SK-N-SH (cell line): ENCODE measurements at regions not wholly inside any gene's neighbourhood (a gene's known extent, or its start where the extent isn't known, plus 50 kb on each side); places are given as distances from the start of the nearest gene placed in this dataset.

Experiments used
- CTCF ChIA-PET: fragments of 300-600, 350-600 bp; formaldehyde crosslinking; extraction: SDS; loops from one replicate; lab custom pipeline; 2021; lab: Yijun Ruan, JAX
- POLR2A ChIA-PET: fragments of 350-600 bp; sonication (Branson Sonifier 250); formaldehyde crosslinking; extraction: SDS; loops from one replicate; lab custom pipeline; 2020; ENCODE audit warnings: antibody characterized with exemption, inconsistent platforms; lab: Yijun Ruan, JAX
- DNase-seq: peaks from one replicate; pipeline ENCODE4 v3.0.0; 2012
- H2AFZ ChIP-seq: fragments of 200-600 bp; sonication (generic); 2 replicates; pipeline ENCODE4 v1.8.1; 2016; ENCODE audit warnings: antibody characterized with exemption, mild to moderate bottlenecking, low read depth
- H3F3A ChIP-seq: fragments of 200-600 bp; sonication (generic); replicated peaks from 2 replicates; pipeline ENCODE3; 2016; ENCODE audit warnings: antibody characterized with exemption, mild to moderate bottlenecking; ENCODE audit not compliant: insufficient read depth
- H3K27ac ChIP-seq, 2 experiments: fragments of 200-500 bp in 1 of 2; fragments of 200-600 bp in 1 of 2; sonication (Bioruptor generic) in 1 of 2; sonication (generic), shearing (Covaris generic) in 1 of 2; 2 replicates each; pipeline versions ENCODE4 v1.5.1 to v1.6.1; 2014 to 2016; ENCODE audit warnings: low read depth in 2 of 2, inconsistent platforms in 1 of 2, low read length in 1 of 2, mild to moderate bottlenecking in 1 of 2, mixed read lengths in 1 of 2
- H3K27me3 ChIP-seq: fragments of 200-600 bp; sonication (generic), shearing (Covaris generic); 2 replicates; pipeline ENCODE4 v1.6.1; 2016; ENCODE audit warnings: mixed run types; ENCODE audit not compliant: insufficient read depth
- H3K36me3 ChIP-seq, 2 experiments: fragments of 200-500 bp in 1 of 2; fragments of 200-600 bp in 1 of 2; sonication (Bioruptor generic) in 1 of 2; sonication (generic) in 1 of 2; replicated peaks in 1 of 2; 2 replicates each; pipeline versions ENCODE3 to v1.5.1; 2014 to 2016; ENCODE audit warnings: low read length in 1 of 2, mild to moderate bottlenecking in 1 of 2; ENCODE audit not compliant: insufficient read depth in 2 of 2, control insufficient read depth in 1 of 2
- H3K4me1 ChIP-seq, 2 experiments: fragments of 200-500 bp in 1 of 2; fragments of 200-600 bp in 1 of 2; sonication (Bioruptor generic) in 1 of 2; sonication (generic), shearing (Covaris generic) in 1 of 2; 2 replicates each; pipeline versions ENCODE4 v1.5.1 to v1.6.1; 2014 to 2016; ENCODE audit warnings: low read depth in 1 of 2, low read length in 1 of 2, mixed run types in 1 of 2; ENCODE audit not compliant: insufficient read depth in 2 of 2, control insufficient read depth in 1 of 2
- H3K4me2 ChIP-seq: fragments of 200-600 bp; sonication (generic), shearing (Covaris generic); 2 replicates; pipeline ENCODE4 v1.6.1; 2017; ENCODE audit warnings: mixed run types
- H3K4me3 ChIP-seq, 2 experiments: fragments of 200-500 bp in 1 of 2; fragments of 200-600 bp in 1 of 2; sonication (Bioruptor generic) in 1 of 2; sonication (generic), shearing (Covaris generic) in 1 of 2; 2 replicates each; pipeline versions ENCODE4 v1.5.1 to v1.8.1; 2014 to 2016; ENCODE audit warnings: low read depth in 2 of 2, inconsistent platforms in 1 of 2, low read length in 1 of 2, mild to moderate bottlenecking in 1 of 2, mixed read lengths in 1 of 2, moderate library complexity in 1 of 2
- H3K79me2 ChIP-seq: fragments of 200-600 bp; sonication (generic); 2 replicates; pipeline ENCODE4 v1.8.1; 2017; ENCODE audit warnings: mild to moderate bottlenecking; ENCODE audit not compliant: insufficient read depth
- H3K9ac ChIP-seq: fragments of 200-600 bp; sonication (generic); 2 replicates; pipeline ENCODE4 v1.6.1; 2017; ENCODE audit warnings: mixed run types
- H3K9me2 ChIP-seq: fragments of 200-600 bp; sonication (generic); 2 replicates; pipeline ENCODE4 v1.6.1; 2017; ENCODE audit warnings: mixed run types
- H3K9me3 ChIP-seq: fragments of 200-600 bp; sonication (generic); 2 replicates; pipeline ENCODE4 v1.6.1; 2017; ENCODE audit warnings: mixed run types, mild to moderate bottlenecking, moderate library complexity
- H4K20me1 ChIP-seq: fragments of 200-600 bp; sonication (generic); 2 replicates; pipeline ENCODE4 v1.6.1; 2017; ENCODE audit warnings: mild to moderate bottlenecking, mixed run types; ENCODE audit not compliant: insufficient read depth
- CHD2 ChIP-seq: fragments of 150-350 bp; IDR thresholded peaks from 2 replicates; pipeline ENCODE4 v1.6.1; 2018; ENCODE audit warnings: low read length; ENCODE audit not compliant: partially characterized antibody
- GABPA ChIP-seq: IDR thresholded peaks from 2 replicates; pipeline ENCODE4 v1.4.0; 2012; ENCODE audit warnings: low read depth, mild to moderate bottlenecking
- MAX ChIP-seq: IDR thresholded peaks from 2 replicates; pipeline ENCODE4 v1.4.0; 2012; ENCODE audit warnings: low read depth
- MEF2A ChIP-seq: IDR thresholded peaks from 2 replicates; pipeline ENCODE4 v1.4.0; 2012; ENCODE audit warnings: low read depth, borderline replicate concordance
- NFIC ChIP-seq: IDR thresholded peaks from 2 replicates; pipeline ENCODE4 v1.4.0; 2012; ENCODE audit warnings: borderline replicate concordance
- PBX3 ChIP-seq: IDR thresholded peaks from 2 replicates; pipeline ENCODE4; 2012
- RXRA ChIP-seq: IDR thresholded peaks from 2 replicates; pipeline ENCODE4 v1.4.0; 2012; ENCODE audit warnings: low read depth, mild to moderate bottlenecking, borderline replicate concordance
- SIN3A ChIP-seq: IDR thresholded peaks from 2 replicates; pipeline ENCODE4 v1.6.1; 2012; ENCODE audit warnings: low read depth, mild to moderate bottlenecking, low read length, moderate library complexity, borderline replicate concordance
- TAF1 ChIP-seq: IDR thresholded peaks from 2 replicates; pipeline ENCODE4 v1.6.1; 2012; ENCODE audit warnings: low read depth, mild to moderate bottlenecking, low read length, moderate library complexity, borderline replicate concordance
- ZBTB33 ChIP-seq: IDR thresholded peaks from 2 replicates; pipeline ENCODE4 v1.4.0; 2012; ENCODE audit warnings: low read depth, borderline replicate concordance
- WGBS: methylation state at CpG from one replicate; pipeline ENCODE4 v1.1.6; 2017; ENCODE audit warnings: low lambda C conversion rate; 5-methylcytosine and 5-hydroxymethylcytosine counted together
- TF ChIP-seq, protein P1 (sequence below): IDR thresholded peaks from 2 replicates; pipeline ENCODE4 v1.6.1; 2012; ENCODE audit warnings: mild to moderate bottlenecking, low read depth, low read length, moderate library complexity

- 71% methylated on average over 5 of the region's 5 CpGs for WGBS
Observed at GRCh38 chr1:29962336-29962735, 726.0 kb downstream of the PTPRU start.

GRCh38 chr1:29961293-29962059 lies 725.2 kb downstream of the PTPRU start:
- Histone ChIP-seq H3K4me2 (no peak overlapping the region), H3K9me3 (no peaks in the 10 kb centered on the region), H3K27me3 (no peaks in the 10 kb centered on the region), H2AFZ (no peak overlapping the region), H4K20me1 (no peaks in the 10 kb centered on the region), H3K36me3 (no peaks in the 10 kb centered on the region), H3K79me2 (no peaks in the 10 kb centered on the region)
- DNase-seq, result no peak
- WGBS, result 66% methylated on average over 8 of the region's 8 CpGs
- TF ChIP-seq PBX3 (no peak), RXRA (no peak), SIN3A (no peak), CHD2 (no peak), ZBTB33 (no peak), MEF2A (no peak), NFIC (no peak), TAF1 (no peak), MAX (no peak), GABPA (no peak)
- TF ChIP-seq, protein P1, sequence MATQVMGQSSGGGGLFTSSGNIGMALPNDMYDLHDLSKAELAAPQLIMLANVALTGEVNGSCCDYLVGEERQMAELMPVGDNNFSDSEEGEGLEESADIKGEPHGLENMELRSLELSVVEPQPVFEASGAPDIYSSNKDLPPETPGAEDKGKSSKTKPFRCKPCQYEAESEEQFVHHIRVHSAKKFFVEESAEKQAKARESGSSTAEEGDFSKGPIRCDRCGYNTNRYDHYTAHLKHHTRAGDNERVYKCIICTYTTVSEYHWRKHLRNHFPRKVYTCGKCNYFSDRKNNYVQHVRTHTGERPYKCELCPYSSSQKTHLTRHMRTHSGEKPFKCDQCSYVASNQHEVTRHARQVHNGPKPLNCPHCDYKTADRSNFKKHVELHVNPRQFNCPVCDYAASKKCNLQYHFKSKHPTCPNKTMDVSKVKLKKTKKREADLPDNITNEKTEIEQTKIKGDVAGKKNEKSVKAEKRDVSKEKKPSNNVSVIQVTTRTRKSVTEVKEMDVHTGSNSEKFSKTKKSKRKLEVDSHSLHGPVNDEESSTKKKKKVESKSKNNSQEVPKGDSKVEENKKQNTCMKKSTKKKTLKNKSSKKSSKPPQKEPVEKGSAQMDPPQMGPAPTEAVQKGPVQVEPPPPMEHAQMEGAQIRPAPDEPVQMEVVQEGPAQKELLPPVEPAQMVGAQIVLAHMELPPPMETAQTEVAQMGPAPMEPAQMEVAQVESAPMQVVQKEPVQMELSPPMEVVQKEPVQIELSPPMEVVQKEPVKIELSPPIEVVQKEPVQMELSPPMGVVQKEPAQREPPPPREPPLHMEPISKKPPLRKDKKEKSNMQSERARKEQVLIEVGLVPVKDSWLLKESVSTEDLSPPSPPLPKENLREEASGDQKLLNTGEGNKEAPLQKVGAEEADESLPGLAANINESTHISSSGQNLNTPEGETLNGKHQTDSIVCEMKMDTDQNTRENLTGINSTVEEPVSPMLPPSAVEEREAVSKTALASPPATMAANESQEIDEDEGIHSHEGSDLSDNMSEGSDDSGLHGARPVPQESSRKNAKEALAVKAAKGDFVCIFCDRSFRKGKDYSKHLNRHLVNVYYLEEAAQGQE, result no peak
- TF ChIP-seq, all 33 proteins: peak for 0
- no peak overlapping the region for H3K9ac ChIP-seq
- no peak overlapping the region for H3K4me3 ChIP-seq
- no peaks in the 10 kb centered on the region for H3K9me2 ChIP-seq
- peaks cover 0 to 24% of the 10 kb centered on the region in 2 experiments; a peak in 1 of 4 replicates for H3K4me1 ChIP-seq
- POLR2A ChIA-PET, result no interaction called here
- no peak overlapping the region for H3K27ac ChIP-seq
- no peaks in the 10 kb centered on the region for H3F3A ChIP-seq
- CTCF ChIA-PET, result no interaction called here

More at GRCh38 chr1:29962336-29962735, 726.0 kb downstream of the PTPRU start:
- H3K4me3 ChIP-seq, result no peak overlapping the region
- H3K4me2 ChIP-seq, result no peak overlapping the region
- peaks cover 0 to 31% of the 10 kb centered on the region in 2 experiments; a peak in 1 of 4 replicates for H3K4me1 ChIP-seq
- H4K20me1 ChIP-seq, result no peaks in the 10 kb centered on the region
- POLR2A ChIA-PET, result no interaction called here
- H3F3A ChIP-seq, result no peaks in the 10 kb centered on the region
- H3K79me2 ChIP-seq, result no peaks in the 10 kb centered on the region
- no peak overlapping the region for H2AFZ ChIP-seq
- no peak for DNase-seq
- no peaks in the 10 kb centered on the region for H3K9me3 ChIP-seq
- no peak overlapping the region for H3K9ac ChIP-seq
- TF ChIP-seq TAF1, result no peak
- TF ChIP-seq, all 33 proteins: peak for 0
- Histone ChIP-seq H3K36me3 (no peaks in the 10 kb centered on the region), H3K27me3 (no peaks in the 10 kb centered on the region), H3K27ac (no peak overlapping the region), H3K9me2 (no peaks in the 10 kb centered on the region)
- CTCF ChIA-PET, result no interaction called here
